ENCODE measurements at regions not wholly inside any gene's neighbourhood (a gene's known extent, or its start where the extent isn't known, plus 50 kb on each side); places are given as distances from the start of the nearest gene placed in this dataset.
"Not testable (repeated sequence)": the region's sequence is repeated elsewhere in the genome, so short reads cannot be mapped to it uniquely, and the experiment has no call there.

DNA sequence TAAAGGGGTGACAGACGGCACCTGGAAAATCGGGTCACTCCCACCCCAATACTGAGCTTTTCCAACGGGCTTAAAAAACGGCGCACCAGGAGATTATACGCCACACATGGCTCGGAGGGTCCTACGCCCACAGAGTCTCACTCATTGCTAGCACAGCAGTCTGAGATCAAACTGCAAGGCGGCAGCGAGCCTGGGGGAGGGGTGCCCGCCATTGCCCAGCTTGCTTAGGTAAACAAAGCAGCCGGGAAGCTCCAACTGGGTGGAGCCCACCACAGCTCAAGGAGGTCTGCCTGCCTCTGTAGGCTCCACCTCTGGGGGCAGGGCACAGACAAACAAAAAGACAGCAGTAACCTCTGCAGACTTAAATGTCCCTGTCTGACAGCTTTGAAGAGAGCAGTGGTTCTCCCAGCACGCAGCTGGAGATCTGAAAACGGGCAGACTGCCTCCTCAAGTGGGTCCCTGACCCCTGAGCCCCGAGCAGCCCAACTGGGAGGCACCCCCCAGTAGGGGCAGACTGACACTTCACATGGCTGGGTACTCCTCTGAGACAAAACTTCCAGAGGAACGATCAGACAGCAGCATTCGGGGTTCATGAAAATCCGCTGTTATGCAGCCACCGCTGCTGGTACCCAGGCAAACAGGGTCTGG, 162.8 kb upstream of the GJE1 start:
- not testable (repeated sequence) for DNase-seq

DNA sequence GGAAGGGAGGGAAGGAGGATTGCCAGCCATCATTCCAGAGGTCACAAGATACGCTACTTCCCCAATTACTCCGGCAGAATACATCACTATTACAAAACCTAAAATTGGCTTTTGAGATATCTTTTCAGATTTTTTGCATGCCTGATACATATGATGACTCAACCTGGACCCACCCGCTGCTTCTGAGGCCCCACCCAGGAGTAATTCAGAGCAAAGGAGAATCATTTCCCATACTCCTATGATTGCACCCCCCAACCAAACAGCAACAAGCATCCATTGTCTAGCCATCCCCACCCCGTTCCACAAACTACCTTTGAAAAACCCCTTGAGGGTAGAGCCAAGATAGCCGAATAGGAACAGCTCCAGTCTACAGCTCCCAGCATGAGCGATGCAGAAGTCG, 163.5 kb upstream of the GJE1 start:
- DNase-seq: no peak

DNA sequence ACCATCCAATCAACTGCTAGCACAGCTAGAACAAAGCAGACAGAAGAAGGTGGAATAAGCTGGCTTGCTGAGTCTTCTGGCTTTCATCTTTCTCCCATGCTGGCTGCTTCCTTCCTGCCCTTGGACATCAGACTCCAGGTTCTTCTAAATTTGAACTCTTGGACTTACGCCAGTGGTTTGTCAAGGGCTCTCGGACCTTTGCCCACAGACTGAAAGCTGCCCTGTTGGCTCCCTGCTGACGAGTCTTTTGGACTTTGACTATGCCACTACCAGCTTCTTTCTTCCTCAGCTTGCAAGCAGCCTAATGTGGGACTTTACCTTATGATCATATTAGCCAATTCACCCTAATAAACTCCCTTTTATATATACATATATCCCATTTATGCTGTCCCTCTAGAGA, 164.1 kb upstream of the GJE1 start:
- no peak for DNase-seq

DNA sequence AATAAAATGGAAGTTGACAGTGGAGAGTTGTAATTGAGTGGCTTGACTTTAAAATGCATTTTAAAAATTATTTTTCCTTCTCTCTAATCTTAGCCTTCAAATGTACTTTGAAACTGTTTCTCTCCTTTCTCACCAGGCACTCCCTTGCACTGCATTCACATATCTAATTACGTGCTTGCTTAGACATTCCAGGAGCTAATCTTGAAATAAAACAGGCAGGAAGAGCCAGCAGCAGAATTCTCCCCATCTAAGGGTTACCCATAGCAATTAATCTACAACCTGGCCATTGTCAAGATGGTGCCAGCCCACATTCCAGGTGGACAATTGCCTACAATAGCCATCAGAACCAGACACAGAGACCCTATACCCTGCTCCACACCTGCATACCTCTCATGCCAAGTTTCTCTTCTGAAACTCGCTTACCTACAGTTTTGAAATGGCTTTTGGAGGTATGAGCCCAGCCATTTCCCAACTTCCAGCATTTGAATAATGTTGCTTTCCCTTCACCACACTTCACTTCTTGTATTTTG, 167.6 kb upstream of the GJE1 start:
- DNase-seq: no peak

- no peak for DNase-seq
Measured at GRCh38 chr6:141963543-141964295, 169.0 kb upstream of the GJE1 start.

DNA sequence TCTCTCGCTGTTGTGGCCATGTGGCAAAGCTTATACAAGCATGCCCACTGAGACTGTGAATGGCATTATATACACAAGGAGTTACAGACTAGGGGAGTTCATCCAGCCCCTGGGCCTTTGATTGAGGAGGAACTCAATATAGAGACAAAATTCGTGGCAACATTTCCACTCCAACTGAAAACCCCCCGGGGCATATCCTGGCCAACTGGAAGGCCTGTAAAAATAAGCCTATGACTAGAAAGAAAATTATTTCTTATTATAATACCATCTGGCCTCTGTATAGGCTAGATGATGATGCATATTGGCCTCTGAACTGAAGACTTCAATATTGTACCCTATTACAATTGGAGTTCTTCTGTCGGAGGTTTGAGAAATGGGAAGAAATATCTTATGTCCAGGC, 175.5 kb upstream of the GJE1 start:
- DNase-seq: no peak

GRCh38 chr6:141956868-141957267, 175.9 kb upstream of the GJE1 start:
- no peak for DNase-seq

- DNase-seq: no peak
Measured at GRCh38 chr6:141956046-141956761, 176.5 kb upstream of the GJE1 start.

- DNase-seq: no peak
Measured at GRCh38 chr6:141953072-141953471, 179.7 kb upstream of the GJE1 start.

DNA sequence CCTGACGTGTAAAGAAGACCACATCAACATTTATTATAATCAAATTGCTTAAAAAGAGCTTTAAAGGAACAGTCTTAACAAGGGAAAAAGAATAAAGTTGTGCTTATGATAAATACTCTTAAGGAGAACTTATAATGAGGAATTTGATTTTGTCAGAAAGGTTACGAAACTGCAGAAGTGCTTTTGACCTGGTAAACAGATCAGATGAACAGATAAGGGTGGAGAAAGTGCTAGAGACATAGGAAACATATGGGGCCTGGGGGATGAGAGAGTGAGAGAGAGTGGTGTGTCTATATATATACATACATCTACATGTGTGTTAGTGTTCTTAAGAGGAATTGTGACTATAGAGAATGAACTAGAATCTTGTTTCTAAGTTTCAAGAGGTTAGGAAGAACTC, 186.2 kb upstream of the GJE1 start:
- no peak for DNase-seq

- DNase-seq: no peak
Measured at GRCh38 chr6:141938664-141939063, 194.1 kb upstream of the GJE1 start.

DNA sequence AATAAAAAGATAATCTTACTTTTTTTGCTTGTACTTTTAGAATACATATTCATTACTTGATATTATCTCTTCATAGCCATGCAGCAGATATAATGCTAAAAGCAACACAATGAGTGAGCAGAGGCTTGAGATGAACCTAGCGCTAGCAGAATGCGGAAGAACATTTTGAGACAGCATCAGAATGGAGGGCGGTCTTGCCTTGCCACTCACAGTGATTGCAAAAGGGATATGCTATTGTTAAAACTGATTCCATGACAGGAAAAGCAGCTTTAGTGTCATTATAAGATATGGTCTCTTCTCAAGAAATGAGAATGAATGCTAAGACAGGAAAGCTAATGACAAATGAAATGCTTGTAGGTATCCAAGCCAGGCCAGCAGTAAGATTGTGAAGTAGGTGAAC, 200.0 kb upstream of the GJE1 start:
- DNase-seq: no peak

GRCh38 chr6:141926200-141926900, 206.4 kb upstream of the GJE1 start:
- not testable (repeated sequence) for DNase-seq

DNA sequence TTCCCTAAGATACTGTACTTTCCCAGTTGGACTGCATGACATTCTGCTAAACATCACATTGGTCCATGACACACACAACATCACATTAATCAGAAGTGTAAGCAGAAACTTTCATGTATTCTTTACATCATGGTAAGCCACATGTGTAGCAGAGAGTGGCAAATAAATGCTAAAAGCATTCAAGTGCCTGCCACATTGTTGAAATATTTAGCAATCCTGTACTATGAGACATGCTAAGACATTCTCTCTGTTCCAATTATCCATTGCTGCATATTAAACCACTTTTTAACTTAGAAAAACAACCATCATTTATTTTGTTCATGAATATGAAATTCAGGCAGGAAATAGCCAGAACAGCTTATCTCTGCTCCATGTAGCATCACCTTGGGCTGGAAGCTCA, 207.7 kb upstream of the GJE1 start:
- no peak for DNase-seq

DNA sequence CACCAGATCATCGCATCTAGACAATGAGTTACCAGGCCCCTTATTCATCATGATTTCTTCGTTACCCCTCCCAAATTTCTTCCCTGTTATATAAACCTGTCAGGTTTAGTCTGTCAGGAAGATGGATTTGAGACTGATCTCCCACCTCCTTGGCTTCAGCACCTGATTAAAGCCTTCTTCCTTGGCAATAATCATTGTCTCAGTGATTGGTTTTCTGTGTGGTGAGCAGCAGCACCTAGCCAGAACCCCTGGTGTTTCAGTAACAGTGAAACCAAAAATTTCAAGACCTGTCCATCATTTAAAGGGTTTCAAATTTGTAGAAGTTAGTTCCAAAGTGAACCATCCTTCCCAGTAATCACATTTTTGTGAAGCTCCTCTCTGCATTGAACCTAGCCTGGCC, 209.8 kb upstream of the GJE1 start:
- DNase-seq: no peak

- DNase-seq: not testable (repeated sequence)
Measured at GRCh38 chr6:141916682-141917505, 215.8 kb upstream of the GJE1 start.

DNA sequence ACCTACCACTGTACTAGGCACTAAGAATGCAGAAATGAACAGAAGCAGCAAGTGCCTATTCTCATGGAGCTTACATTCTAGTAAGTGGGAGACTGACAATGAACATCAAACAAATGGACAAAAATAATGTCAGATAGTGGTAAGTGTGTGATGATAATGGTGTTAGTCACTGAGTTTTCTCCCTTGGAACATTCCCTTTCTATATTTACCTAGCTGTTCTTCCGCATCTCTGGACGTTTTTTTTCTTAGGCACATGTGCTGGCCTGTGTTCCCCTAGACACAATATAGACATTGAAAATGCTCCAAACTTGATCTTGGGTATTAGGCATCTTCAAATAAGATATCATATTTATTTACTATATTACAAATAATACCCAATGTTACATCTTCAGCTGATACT, 218.1 kb upstream of the GJE1 start:
- DNase-seq: no peak

GRCh38 chr6:141906569-141907080, 226.1 kb upstream of the GJE1 start:
- no peak for DNase-seq

DNA sequence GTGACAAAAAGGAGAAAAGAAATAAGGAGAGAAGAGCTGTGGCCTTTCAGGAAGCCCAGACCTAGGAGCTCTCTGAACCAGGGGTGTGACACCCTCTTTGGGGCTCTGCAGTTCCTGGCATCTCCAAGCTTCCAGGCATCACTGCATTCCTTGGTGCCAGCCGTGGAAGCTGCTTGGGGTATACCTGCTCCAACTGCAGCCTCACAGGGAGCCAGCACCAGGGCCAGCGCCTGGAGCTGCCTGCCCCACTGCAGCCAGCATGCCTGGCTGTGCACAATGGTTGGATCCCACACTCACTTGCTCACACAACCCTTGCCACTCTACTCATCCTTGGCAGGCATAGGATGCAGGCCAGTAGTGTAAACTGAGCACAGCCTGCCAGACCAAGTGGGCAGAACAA, 242.1 kb upstream of the GJE1 start:
- no peak for DNase-seq

DNA sequence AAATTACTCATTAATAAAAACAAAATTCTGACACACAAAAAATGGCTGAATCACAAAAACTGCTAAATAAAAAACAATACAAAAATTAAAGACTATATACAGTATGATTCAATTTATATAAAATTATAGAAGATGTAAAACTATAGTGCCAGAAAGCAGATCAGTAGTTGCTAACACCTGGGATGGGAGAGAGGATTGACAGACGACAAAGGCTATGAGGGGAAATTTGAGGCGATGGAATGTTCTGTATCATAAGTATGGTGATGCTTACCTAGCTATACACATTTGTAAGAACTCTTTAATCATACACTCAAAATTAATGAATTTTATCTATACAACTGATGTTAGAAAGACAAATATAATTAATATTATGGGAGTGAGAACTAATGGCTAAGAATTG, 247.9 kb upstream of the GJE1 start:
- no peak for DNase-seq

- DNase-seq: no peak
Measured at GRCh38 chr6:141878686-141879085, 254.0 kb upstream of the GJE1 start.
